ENCODE measurements at regions not wholly inside any gene's neighbourhood (a gene's known extent, or its start where the extent isn't known, plus 50 kb on each side); places are given as distances from the start of the nearest gene placed in this dataset.

DNA sequence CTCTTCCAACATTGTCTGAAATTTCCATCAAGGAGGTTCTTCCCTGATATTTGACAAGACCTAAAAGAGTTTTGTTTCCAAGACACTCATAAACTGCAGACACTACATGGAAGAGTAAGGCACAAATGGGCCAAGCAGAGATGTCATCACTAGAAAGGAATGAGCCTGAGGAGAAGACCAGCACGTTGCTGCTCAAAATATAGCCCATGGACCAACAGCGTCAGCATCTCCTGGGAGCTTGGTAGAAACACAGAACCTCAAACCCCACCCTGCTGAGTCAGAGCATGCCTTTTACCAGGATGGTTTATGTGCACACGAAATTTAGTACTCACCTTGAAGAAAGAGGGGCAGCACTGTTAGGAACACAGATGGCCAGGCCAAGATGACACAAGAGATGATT is 128.7 kb upstream of the MID1 start:
- DNase-seq = no peak

DNA sequence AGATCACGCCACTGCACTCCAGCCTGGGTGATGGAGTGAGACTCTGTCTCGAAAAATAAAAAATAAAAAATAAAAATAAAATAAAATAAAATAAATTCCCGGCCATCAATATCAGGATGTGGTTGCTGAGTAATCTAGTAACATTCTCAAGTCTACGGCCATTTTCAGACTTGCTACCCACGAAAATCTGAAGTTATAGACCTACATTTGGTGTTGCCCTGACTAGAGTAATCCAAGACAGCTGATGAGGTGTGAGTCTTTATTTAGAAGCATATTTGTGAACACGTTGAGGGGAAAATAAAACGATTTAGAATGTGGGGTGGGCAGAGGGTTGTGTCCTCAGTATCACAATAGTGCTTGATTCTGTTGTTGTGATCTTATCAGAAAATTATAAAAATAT is 130.2 kb upstream of the MID1 start:
- DNase-seq = no peak

DNA sequence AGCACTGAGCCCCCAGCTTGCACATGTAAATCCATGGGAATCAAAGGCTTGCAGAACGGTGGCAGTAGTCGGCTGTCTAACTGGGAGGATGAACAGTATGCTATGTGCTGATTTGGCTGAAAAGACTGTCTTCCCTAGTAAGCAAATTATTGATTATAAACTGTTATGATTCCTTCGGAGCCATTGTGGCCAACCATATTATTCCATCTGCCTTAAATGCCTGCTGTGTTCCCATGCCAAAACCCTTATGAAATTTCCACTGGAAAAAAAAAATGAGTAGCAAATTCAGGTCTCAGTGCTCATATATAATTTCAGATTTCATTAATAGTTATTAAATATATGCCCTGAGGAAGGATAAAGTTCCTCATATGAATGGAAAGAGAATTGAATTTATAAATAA is 132.7 kb upstream of the MID1 start:
- DNase-seq = no peak

DNA sequence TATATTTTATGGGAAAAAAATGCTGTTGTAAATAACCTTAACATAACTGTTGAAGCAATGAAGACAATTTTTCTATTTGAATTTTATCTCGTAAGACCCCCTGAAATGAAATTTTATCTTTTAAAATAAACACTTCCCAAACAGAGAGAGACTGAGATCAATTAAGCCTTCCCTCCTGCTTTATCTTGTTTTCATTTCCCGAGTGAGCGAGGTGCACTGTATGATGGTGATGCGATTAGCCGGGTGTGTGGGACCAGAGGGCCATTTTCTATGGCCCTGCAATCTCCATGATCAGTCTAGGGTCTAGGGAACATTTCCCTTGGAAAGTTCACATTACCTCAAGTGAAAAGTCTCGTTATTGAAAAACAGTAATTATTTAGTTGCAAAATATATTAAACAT is 134.1 kb upstream of the MID1 start:
- DNase-seq = no peak

GRCh38 chrX:10755439-10756334 is 135.3 kb upstream of the MID1 start:
- no peak for DNase-seq

GRCh38 chrX:10756441-10756840 is 136.1 kb upstream of the MID1 start:
- no peak for DNase-seq

DNA sequence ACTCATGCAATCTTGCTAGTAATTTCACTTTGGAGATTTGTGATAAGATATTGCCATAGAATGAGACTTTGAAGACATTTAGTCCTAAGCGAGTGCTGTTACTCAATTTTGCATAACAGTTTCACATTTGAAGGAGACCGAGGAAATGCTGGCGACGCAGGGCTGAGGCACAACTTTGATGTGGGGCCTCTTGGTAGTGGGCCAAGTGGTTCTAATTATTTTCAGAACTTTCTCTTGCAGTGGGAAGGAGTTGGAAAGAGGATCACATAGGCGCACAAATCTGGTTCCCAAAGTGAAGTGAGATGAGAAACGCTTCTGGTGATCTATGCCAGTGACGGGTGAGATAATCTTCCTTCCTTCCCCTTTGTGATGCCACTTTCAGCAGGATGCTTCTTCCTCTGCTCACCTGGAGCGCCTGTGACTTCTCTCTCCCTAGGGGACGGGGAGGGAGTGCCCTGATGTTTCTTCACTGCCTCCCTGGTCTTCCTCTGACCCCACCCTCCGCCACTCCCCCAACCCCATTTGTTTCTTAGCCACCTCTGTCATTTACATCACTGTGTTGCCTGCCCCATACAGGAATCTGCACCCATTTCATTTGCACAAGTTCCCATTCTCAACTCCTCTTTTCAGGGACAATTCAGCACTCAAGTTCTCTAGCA is 138.9 kb upstream of the MID1 start:
- no peak for DNase-seq

DNA sequence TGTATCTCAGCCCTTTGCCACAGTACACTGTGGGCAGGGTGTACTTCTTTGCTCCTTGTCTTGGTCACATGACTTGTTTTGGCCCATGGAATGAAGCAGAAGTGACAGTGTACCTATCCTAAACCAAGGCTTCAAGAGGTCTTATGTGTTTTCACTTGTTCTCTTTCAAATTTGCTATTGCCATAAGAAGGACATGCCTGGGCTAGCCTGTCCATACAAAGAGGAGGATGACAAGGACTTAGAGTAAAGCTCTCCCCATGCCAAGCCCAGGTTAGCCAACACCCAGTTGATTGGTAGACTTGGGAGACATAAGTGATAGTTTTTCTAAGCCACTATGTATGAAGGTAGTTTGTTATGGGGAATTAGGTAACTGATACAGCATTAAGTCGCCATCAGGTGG is 141.1 kb upstream of the MID1 start:
- peak; percentile 21 for DNase-seq

- DNase-seq = peak; percentile 64
Observed at GRCh38 chrX:10769195-10769594, 148.8 kb upstream of the MID1 start.

DNA sequence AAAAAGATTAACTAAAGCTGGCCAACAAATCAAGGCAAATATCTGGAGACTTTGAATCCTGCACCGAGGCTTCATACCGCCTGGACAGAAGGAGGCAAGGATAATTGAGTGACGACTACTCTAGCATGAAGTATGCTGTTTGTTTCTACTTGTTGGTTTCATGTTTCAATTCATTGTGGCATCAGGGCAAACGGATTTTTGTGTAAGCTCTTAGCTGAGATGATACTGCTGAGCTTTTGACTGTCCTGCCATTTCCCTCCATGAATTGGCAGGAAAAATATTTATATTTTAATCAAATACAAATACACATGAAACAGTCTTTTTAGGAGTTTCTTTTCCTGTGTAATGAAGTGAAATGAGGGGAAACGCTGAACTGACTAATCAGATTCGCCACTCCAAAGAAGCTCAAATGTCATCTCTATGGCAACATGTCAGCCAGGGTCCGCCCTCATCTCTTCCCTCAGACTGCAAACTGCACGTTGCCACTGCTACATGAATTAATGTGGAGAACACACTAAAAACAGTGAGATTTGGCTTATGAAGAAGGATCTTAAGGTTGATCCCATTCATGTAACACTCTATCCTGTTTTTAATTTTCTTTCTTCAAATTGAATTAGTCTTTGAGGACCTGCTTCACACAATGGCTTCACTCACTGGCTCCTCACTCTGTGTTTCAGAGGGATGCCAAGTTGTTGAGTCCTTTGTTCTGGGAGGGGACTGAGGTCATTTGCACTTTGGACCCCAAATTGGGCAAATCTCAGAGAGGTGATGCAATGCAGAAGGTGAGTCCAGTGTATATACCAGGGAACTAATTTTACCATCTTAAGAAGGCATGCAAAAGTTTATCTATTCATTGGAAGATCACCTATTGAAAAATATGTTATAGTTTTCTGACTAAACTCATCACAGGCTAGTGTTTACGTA is 149.6 kb upstream of the MID1 start:
- DNase-seq = peak; percentile 85

DNA sequence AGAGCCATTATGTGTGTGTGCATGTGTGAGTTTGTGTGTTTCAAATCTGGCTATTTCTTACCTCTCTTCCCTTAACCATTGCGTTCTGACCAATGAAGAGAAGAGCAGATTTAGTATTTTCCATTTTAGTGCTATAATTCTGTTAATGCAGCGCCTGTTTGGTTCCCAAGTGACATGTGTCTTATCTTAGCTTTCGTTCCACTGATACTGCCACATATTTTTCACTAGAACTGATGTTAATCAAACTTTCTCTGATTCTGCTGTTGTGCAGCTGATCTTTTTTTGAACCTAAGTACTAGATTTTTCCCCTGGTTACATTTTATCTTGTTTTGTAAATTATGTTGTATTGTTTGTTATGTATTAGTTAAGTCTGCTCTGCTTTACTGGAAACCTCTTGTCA is 152.9 kb upstream of the MID1 start:
- no peak for DNase-seq

DNA sequence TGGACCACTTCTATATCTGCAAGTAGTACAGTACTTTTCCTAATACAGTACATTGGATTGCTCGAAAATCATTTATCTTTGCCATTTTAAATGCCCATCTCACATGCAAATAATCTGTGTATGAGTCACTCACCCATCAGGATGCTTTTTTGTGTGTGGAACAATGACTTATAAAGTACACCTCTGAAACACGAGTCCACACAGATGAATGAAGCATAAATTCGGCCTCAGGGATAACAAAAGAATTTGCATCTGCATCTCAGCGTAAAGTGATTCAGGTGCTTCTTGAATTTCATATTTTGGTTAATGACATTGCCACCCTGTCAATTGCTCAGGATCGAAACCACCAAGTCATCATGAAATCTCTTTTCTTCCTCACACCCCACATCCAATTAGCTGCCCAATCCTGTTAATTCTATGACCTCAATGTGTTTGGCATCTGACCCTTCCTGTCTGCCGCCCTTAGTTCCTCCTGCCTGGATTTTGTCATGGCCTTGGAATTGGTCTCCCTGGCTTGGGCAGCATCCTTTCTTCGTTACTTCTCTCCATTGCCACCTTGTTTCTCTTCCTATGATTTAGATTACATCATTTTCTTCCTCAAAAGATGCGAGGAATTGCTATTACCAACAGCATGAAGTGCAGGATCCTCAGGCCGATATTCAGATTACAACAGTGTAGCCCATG is 161.6 kb upstream of the MID1 start:
- DNase-seq = no peak

DNA sequence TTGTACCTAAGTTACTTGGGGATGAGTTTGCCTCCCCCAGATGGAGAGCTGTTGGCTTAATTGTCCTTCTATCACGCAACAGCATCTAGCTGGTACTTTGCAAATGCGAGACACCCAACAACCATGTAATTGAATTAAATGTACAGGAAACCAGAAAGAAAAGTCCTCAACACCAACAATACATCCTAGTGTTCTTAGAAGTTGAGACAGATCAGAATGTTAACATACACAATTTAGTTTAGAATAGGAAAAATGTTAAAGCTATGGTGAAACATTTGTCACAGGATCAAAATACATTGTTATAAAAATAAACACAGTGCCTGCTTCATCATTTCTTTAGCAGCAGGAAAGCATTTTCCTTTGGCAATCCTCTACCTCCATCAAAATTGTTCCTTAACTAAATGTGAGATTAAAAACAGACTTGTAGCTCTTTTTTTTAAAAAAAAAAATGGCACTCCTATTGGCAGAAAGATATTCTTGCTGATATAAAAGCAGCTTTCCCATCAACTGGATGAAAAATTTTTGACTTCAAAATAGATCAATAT is 163.1 kb upstream of the MID1 start:
- DNase-seq = no peak

- DNase-seq = no peak
Observed at GRCh38 chrX:10787264-10787663, 166.9 kb upstream of the MID1 start.

GRCh38 chrX:10794203-10794630 is 173.8 kb upstream of the MID1 start:
- no peak for DNase-seq

- no peak for DNase-seq
Observed at GRCh38 chrX:10795721-10796120, 175.3 kb upstream of the MID1 start.

- no peak for DNase-seq
Observed at GRCh38 chrX:10797466-10797865, 177.1 kb upstream of the MID1 start.

- DNase-seq = no peak
Observed at GRCh38 chrX:10798041-10798440, 177.7 kb upstream of the MID1 start.

DNA sequence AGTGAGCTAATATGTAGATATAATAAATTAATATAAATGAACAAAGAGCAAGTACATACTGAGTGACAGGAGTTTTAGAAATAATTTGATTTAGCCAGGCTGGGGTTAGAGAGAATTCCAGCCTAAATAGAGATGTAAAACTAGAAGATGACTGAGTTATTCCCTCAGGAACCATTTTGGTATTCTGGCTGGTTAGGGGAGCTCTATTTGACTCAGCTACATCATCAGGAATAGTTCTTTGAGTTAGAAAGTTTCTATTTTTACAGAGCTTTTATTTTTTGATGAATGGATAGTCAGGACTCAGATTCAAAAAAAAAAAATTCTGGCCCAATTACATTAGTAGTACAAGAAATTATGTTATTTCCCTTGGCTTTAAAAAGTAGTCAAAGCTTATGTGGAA is 180.4 kb upstream of the MID1 start:
- DNase-seq = no peak

- no peak for DNase-seq
Observed at GRCh38 chrX:10811111-10811510, 190.7 kb upstream of the MID1 start.

GRCh38 chrX:10813761-10814160 is 193.4 kb upstream of the MID1 start:
- no peak for DNase-seq

DNA sequence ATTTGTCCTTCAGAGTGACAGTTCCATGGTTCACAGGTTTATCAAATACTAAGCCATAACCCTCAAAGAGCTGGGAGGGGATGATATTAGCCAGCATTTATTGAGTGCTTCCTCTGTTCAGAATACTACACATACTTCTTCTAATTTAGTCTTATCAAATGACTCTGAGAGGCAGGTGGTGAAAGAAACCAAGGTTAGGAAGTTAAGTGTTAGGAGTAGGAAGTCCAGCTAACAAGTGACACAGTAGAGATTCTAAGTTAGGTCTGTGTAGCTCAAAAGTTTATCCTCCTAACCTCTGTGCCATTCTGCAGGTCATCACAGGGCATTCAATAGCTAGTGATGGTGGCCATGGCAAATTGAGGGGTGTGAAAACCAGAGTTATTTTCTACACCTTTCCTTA is 198.3 kb upstream of the MID1 start:
- DNase-seq = no peak

DNA sequence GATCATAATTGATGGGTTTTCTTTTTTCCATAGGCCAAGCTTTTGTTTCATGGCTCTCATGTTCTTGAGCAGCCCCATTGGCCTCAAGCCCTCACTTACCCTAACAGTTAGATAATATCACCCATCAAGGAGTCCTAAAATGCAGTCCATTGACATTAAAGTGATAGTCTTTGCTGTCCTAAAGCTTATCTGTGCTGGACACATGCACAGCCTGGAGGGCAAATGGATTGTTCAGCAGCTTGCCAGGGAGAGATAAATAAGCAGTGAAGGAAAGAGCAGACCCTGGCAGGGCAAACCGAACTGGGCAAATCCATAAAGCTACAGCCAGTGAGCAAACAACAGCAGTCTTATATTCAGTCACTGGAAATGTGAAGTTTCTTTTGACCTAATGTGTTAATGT is 199.6 kb upstream of the MID1 start:
- DNase-seq = no peak
